HG02970 (cell line): ENCODE measurements at regions not wholly inside any gene's neighbourhood (a gene's known extent, or its start where the extent isn't known, plus 50 kb on each side); places are given as distances from the start of the nearest gene placed in this dataset.
"Not testable (repeated sequence)": the region's sequence is repeated elsewhere in the genome, so short reads cannot be mapped to it uniquely, and the experiment has no call there.

Experiments used
- ATAC-seq: cut with Tn5 transposase; IDR thresholded peaks from one replicate; pipeline ENCODE4 v1.9.1; 2021; ENCODE audit warnings: mild to moderate bottlenecking, moderate library complexity, moderate number of reproducible peaks; ENCODE audit not compliant: unreplicated experiment, low FRiP score

- no peak for ATAC-seq
Observed at GRCh38 chr9:88898039-88898720, 93.1 kb upstream of the S1PR3 start.

- no peak for ATAC-seq
Observed at GRCh38 chr9:88905506-88905905, 85.8 kb upstream of the S1PR3 start.

- no peak for ATAC-seq
Observed at GRCh38 chr9:88915916-88916315, 75.4 kb upstream of the S1PR3 start.

- ATAC-seq = no peak
Observed at GRCh38 chr9:88916894-88917293, 74.4 kb upstream of the S1PR3 start.

GRCh38 chr9:88917375-88917774, 73.9 kb upstream of the S1PR3 start:
- ATAC-seq = no peak

GRCh38 chr9:88918537-88918936, 72.7 kb upstream of the S1PR3 start:
- ATAC-seq = not testable (repeated sequence)

GRCh38 chr9:88920645-88921044, 70.6 kb upstream of the S1PR3 start:
- no peak for ATAC-seq

GRCh38 chr9:88922091-88922490, 69.2 kb upstream of the S1PR3 start:
- no peak for ATAC-seq

GRCh38 chr9:88923092-88923491, 68.2 kb upstream of the S1PR3 start:
- ATAC-seq = no peak

- ATAC-seq = no peak
Observed at GRCh38 chr9:88923653-88924288, 67.5 kb upstream of the S1PR3 start.

- ATAC-seq = no peak
Observed at GRCh38 chr9:88925481-88925880, 65.8 kb upstream of the S1PR3 start.

- ATAC-seq = no peak
Observed at GRCh38 chr9:88926781-88927505, 64.3 kb upstream of the S1PR3 start.

GRCh38 chr9:88927510-88927909, 63.8 kb upstream of the S1PR3 start:
- no peak for ATAC-seq

GRCh38 chr9:88930716-88931115, 60.6 kb upstream of the S1PR3 start:
- ATAC-seq = no peak

- ATAC-seq = no peak
Observed at GRCh38 chr9:88932766-88933165, 58.5 kb upstream of the S1PR3 start.

- no peak for ATAC-seq
Observed at GRCh38 chr9:88933607-88934379, 57.5 kb upstream of the S1PR3 start.

GRCh38 chr9:88934876-88935535, 56.3 kb upstream of the S1PR3 start:
- ATAC-seq = no peak

GRCh38 chr9:88936132-88936531, 55.1 kb upstream of the S1PR3 start:
- ATAC-seq = no peak

GRCh38 chr9:88936668-88937067, 54.6 kb upstream of the S1PR3 start:
- no peak for ATAC-seq

GRCh38 chr9:88937248-88937647, 54.0 kb upstream of the S1PR3 start:
- ATAC-seq = no peak
